C4-2B (cell line): ENCODE measurements at regions not wholly inside any gene's neighbourhood (a gene's known extent, or its start where the extent isn't known, plus 50 kb on each side); places are given as distances from the start of the nearest gene placed in this dataset.

Experiments
- ZFX ChIP-seq: fragments of 450-650 bp; IDR thresholded peaks from 2 replicates; pipeline ENCODE4 v1.6.1; 2017
- TF ChIP-seq, protein P1 (sequence below): fragments of 450-650 bp; conservative IDR thresholded peaks from 2 replicates; pipeline ENCODE4 v1.5.1; 2017; ENCODE audit warnings: mild to moderate bottlenecking

- no peak for TF ChIP-seq ZFX
- TF ChIP-seq, protein P1, sequence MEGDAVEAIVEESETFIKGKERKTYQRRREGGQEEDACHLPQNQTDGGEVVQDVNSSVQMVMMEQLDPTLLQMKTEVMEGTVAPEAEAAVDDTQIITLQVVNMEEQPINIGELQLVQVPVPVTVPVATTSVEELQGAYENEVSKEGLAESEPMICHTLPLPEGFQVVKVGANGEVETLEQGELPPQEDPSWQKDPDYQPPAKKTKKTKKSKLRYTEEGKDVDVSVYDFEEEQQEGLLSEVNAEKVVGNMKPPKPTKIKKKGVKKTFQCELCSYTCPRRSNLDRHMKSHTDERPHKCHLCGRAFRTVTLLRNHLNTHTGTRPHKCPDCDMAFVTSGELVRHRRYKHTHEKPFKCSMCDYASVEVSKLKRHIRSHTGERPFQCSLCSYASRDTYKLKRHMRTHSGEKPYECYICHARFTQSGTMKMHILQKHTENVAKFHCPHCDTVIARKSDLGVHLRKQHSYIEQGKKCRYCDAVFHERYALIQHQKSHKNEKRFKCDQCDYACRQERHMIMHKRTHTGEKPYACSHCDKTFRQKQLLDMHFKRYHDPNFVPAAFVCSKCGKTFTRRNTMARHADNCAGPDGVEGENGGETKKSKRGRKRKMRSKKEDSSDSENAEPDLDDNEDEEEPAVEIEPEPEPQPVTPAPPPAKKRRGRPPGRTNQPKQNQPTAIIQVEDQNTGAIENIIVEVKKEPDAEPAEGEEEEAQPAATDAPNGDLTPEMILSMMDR: no peak
Measured at GRCh38 chr12:73235387-73235786, 963.2 kb downstream of the TRHDE start.
